OCI-LY3 (cell line): ENCODE measurements at regions not wholly inside any gene's neighbourhood (a gene's known extent, or its start where the extent isn't known, plus 50 kb on each side); places are given as distances from the start of the nearest gene placed in this dataset.

ENCODE experiments used
- H2AFZ ChIP-seq: fragments of 200-600, 300-600 bp; shearing (Covaris generic); 2 replicates; pipeline ENCODE4 v1.6.0; 2014; ENCODE audit warnings: antibody characterized with exemption, low read depth, low read length
- H3K27ac ChIP-seq: fragments of 200-600, 300-600 bp; sonication (generic); 2 replicates; pipeline ENCODE4 v1.5.1; 2014; ENCODE audit warnings: mild to moderate bottlenecking, low read length, moderate library complexity, mixed read lengths
- H3K27me3 ChIP-seq: fragments of 200-600, 300-600 bp; sonication (generic); 2 replicates; pipeline ENCODE4 v1.6.1; 2014; ENCODE audit warnings: low read depth, low read length, mixed read lengths
- H3K36me3 ChIP-seq: fragments of 200-600, 300-600 bp; sonication (generic); replicated peaks from 2 replicates; pipeline ENCODE3; 2014; ENCODE audit warnings: low read depth, low read length, mixed read lengths
- H3K4me1 ChIP-seq: fragments of 300-600, 200-600 bp; sonication (generic); 2 replicates; pipeline ENCODE4 v1.6.1; 2014; ENCODE audit warnings: low read length, mixed read lengths
- H3K4me2 ChIP-seq: fragments of 200-600, 300-600 bp; sonication (generic); 2 replicates; pipeline ENCODE4 v1.6.1; 2014; ENCODE audit warnings: low read length, mixed read lengths
- H3K4me3 ChIP-seq: fragments of 300-600, 200-600 bp; sonication (generic); 2 replicates; pipeline ENCODE4 v1.5.1; 2014; ENCODE audit warnings: antibody characterized with exemption, mild to moderate bottlenecking, low read length, moderate library complexity
- H3K79me2 ChIP-seq: fragments of 300-600, 200-600 bp; shearing (Covaris generic); 2 replicates; pipeline ENCODE4 v1.6.1; 2014; ENCODE audit warnings: mild to moderate bottlenecking, low read length, mixed read lengths
- H3K9ac ChIP-seq: fragments of 300-600, 200-600 bp; shearing (Covaris generic); 2 replicates; pipeline ENCODE4 v1.6.0; 2014; ENCODE audit warnings: mild to moderate bottlenecking, low read length, moderate library complexity
- H3K9me3 ChIP-seq: fragments of 200-600, 300-600 bp; shearing (Covaris generic); 2 replicates; pipeline ENCODE4 v1.6.1; 2014; ENCODE audit warnings: low read length, mixed read lengths; ENCODE audit not compliant: insufficient read depth
- H4K20me1 ChIP-seq: fragments of 200-600, 300-600 bp; sonication (generic); 2 replicates; pipeline ENCODE4 v1.6.1; 2016; ENCODE audit warnings: low read length, mixed read lengths; ENCODE audit not compliant: insufficient read depth
- EZH2phosphoT487 ChIP-seq: fragments of 200-600 bp; shearing (Covaris generic); IDR thresholded peaks from 2 replicates; pipeline ENCODE4 v1.6.1; 2018; ENCODE audit warnings: antibody characterized with exemption, mixed run types, low read depth
- TF ChIP-seq, protein P1 (sequence below): fragments of 200-600, 300-600 bp; sonication (generic); IDR thresholded peaks from 2 replicates; pipeline ENCODE4 v1.5.1; 2014; ENCODE audit warnings: antibody characterized with exemption, low read length, low read depth

DNA sequence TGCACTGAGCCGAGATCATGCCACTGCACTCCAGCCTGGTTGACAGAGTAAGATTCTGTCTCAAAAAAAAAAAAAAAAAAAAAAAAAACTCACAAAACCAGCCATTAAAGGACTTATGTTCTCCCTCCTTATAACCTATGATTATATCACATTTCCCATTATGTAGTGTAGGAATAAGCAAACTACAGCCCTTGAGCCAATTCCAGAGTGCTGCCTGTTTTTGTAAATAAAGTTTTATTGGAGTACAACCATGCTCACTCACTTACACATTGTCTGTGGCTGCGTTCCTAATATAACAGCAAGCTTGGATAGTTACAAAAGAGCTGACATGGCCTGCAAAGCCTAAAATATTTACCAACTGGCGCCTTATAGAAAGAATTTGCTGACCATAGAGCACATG is 72.7 kb upstream of the ARID5B start:
- Histone ChIP-seq H3K27me3 (no peaks in the 10 kb centered on the region), H3K9me3 (no peaks in the 10 kb centered on the region), H3K4me3 (no peak overlapping the region), H3K9ac (no peak overlapping the region), H3K27ac (no peak overlapping the region), H2AFZ (no peak overlapping the region), H3K4me2 (no peak overlapping the region), H3K4me1 (no peaks in the 10 kb centered on the region), H3K79me2 (no peaks in the 10 kb centered on the region), H3K36me3 (no peaks in the 10 kb centered on the region), H4K20me1 (no peaks in the 10 kb centered on the region)
- TF ChIP-seq, protein P1, sequence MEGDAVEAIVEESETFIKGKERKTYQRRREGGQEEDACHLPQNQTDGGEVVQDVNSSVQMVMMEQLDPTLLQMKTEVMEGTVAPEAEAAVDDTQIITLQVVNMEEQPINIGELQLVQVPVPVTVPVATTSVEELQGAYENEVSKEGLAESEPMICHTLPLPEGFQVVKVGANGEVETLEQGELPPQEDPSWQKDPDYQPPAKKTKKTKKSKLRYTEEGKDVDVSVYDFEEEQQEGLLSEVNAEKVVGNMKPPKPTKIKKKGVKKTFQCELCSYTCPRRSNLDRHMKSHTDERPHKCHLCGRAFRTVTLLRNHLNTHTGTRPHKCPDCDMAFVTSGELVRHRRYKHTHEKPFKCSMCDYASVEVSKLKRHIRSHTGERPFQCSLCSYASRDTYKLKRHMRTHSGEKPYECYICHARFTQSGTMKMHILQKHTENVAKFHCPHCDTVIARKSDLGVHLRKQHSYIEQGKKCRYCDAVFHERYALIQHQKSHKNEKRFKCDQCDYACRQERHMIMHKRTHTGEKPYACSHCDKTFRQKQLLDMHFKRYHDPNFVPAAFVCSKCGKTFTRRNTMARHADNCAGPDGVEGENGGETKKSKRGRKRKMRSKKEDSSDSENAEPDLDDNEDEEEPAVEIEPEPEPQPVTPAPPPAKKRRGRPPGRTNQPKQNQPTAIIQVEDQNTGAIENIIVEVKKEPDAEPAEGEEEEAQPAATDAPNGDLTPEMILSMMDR, result no peak
- TF ChIP-seq EZH2phosphoT487, result no peak

DNA sequence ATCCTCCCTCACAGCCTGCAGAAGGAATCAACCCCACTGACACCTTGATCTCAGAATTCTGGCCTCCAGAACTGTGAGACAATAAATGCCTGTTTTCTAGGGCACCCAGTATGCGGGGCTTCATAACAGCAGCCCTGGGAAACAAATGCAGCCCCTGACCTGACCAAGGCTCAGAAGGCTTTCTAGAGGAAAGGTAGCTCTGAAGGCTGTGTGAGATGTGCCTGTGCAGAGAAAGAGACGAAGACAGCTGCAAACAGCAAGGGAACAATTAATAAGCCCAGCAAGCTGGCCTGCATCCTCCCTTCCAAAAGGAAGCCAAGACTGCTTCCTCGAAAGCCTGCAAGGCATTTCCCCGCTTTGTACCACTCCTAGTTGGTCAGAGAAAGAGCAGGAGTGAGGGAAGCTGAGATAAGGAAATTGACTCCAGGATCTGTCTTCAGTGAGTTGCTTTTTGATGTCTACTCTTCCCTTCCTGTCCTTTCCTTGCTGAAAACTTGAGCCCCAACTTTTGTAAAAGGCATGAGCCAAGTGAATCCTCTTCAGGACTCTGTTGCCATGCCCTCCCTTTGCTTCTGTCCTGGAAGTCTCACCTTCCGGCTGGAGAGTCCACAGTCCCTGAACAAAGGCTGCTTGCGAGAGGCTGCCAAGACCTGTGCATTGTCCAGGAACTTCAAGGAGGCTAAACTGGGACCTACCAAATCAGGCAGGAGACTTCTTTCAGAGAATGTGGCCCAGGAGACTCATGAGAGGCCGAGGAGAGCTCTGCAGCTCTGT is 71.2 kb upstream of the ARID5B start:
- no peak overlapping the region for H3K9ac ChIP-seq

DNA sequence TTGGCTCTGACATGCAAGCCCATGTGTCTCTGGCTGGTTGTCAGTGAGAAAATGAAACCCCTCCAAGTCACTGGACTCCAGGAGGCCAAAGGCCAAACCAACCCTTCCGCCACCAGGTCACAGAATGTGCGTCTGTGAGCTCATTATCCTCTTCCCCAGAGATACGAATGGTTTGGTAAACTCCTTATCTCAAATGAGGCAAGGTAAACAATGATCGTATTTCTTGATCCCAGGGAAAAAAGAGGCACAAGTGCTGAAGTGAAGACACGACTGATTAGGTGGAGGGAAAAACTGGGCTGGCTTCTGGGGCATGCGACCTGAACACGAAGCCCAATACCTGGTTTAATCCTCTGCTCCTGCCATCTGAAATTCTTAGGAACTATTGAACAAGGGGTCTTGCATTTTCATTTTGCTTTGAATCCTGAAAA is 70.6 kb upstream of the ARID5B start:
- TF ChIP-seq, protein P1, result no peak
- no peak for TF ChIP-seq EZH2phosphoT487
- H3K4me1 ChIP-seq, result 0 out of 2 replicates have a peak, but pooled peaks cover 1% of the 10 kb centered on the region

More for the DNA sequence above, 71.2 kb upstream of the ARID5B start:
- H3K36me3 ChIP-seq, result no peaks in the 10 kb centered on the region
- no peak overlapping the region for H3K4me3 ChIP-seq
- H2AFZ ChIP-seq, result no peak overlapping the region
- no peaks in the 10 kb centered on the region for H3K4me1 ChIP-seq
- TF ChIP-seq EZH2phosphoT487, result no peak
- TF ChIP-seq, protein P1, result no peak
- no peaks in the 10 kb centered on the region for H3K27me3 ChIP-seq
- no peaks in the 10 kb centered on the region for H4K20me1 ChIP-seq
- no peaks in the 10 kb centered on the region for H3K79me2 ChIP-seq
- H3K27ac ChIP-seq, result no peak overlapping the region
- no peak overlapping the region for H3K4me2 ChIP-seq
- H3K9me3 ChIP-seq, result no peaks in the 10 kb centered on the region

DNA sequence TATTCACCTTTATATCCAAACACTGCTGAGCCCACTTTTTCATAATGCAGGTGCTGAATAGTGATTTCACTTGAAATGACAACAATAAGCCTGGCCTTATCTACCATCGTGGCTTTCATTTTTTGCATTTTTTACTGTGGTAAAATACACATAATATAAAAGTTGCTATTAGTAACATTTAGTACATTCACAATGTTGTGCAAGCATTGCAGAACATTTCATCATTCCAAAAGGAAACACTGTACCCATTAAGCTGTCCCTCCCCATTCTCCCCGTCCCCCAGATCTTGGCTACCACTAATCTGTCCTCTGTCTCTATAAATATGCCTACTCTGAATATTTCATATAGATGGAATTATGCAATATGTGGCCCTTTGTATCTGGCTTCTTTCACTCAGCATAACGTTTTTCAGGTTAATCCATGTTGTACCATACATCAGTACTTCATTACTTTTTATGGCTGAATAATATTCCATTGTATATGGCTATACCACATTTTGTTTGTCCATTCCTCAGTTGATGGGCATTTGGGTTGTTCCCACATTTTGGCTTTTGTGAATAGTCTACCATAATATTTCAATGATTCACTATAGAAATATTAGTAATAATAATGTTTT is 68.5 kb upstream of the ARID5B start:
- no peaks in the 10 kb centered on the region for H3K9me3 ChIP-seq
- TF ChIP-seq, protein P1, result no peak
- no peak for TF ChIP-seq EZH2phosphoT487
- H3K4me1 ChIP-seq, result peaks cover 5% of the 10 kb centered on the region; the same call in 1 of the 2 replicates
- no peak overlapping the region for H3K27ac ChIP-seq
- H3K4me2 ChIP-seq, result no peak overlapping the region
- H3K27me3 ChIP-seq, result no peaks in the 10 kb centered on the region
- H3K79me2 ChIP-seq, result no peaks in the 10 kb centered on the region
- no peaks in the 10 kb centered on the region for H4K20me1 ChIP-seq
- H3K36me3 ChIP-seq, result no peaks in the 10 kb centered on the region
- H3K4me3 ChIP-seq, result no peak overlapping the region
- H2AFZ ChIP-seq, result no peak overlapping the region
- no peak overlapping the region for H3K9ac ChIP-seq

More for the DNA sequence above, 70.6 kb upstream of the ARID5B start:
- no peaks in the 10 kb centered on the region for H3K27me3 ChIP-seq
- H2AFZ ChIP-seq, result no peak overlapping the region
- no peak overlapping the region for H3K4me2 ChIP-seq
- no peaks in the 10 kb centered on the region for H3K79me2 ChIP-seq
- no peak overlapping the region for H3K27ac ChIP-seq
- no peak overlapping the region for H3K9ac ChIP-seq
- no peaks in the 10 kb centered on the region for H4K20me1 ChIP-seq
- H3K9me3 ChIP-seq, result no peaks in the 10 kb centered on the region
- H3K36me3 ChIP-seq, result no peaks in the 10 kb centered on the region
- no peak overlapping the region for H3K4me3 ChIP-seq
